Liver (tissue), 8 donors: ENCODE measurements at regions not wholly inside any gene's neighbourhood (a gene's known extent, or its start where the extent isn't known, plus 50 kb on each side); places are given as distances from the start of the nearest gene placed in this dataset.

Source experiments
- DNase-seq: peaks from one replicate; pipeline ENCODE4 v3.0.0-alpha.2; 2017; ENCODE audit warnings: low spot score
- H3K27ac ChIP-seq, 2 donors: one replicate each; pipeline ENCODE4 v1.7.0; 2013; ENCODE audit warnings: inconsistent platforms in 2 of 2, low read length in 2 of 2, control low read depth in 1 of 2, low read depth in 1 of 2, mild to moderate bottlenecking in 1 of 2
- H3K27me3 ChIP-seq, 4 donors: one replicate each; pipeline versions ENCODE4 v1.6.1 to v1.7.0; 2013; ENCODE audit warnings: low read length in 3 of 4, inconsistent platforms in 1 of 4, mild to moderate bottlenecking in 1 of 4, moderate library complexity in 1 of 4; ENCODE audit not compliant: control insufficient read depth in 4 of 4, insufficient read depth in 4 of 4
- H3K36me3 ChIP-seq, 4 donors: one replicate each; pipeline versions ENCODE4 v1.6.1 to v1.7.0; 2013; ENCODE audit warnings: low read length in 3 of 4, mild to moderate bottlenecking in 3 of 4, low read depth in 1 of 4, moderate library complexity in 1 of 4; ENCODE audit not compliant: control insufficient read depth in 4 of 4, insufficient read depth in 3 of 4
- H3K4me1 ChIP-seq, 4 donors: one replicate each; pipeline versions ENCODE4 v1.6.1 to v1.7.0; 2013; ENCODE audit warnings: low read length in 3 of 4, mild to moderate bottlenecking in 3 of 4, moderate library complexity in 1 of 4; ENCODE audit not compliant: control insufficient read depth in 4 of 4, insufficient read depth in 4 of 4
- H3K4me3 ChIP-seq, 3 donors: one replicate each; pipeline versions ENCODE4 v1.6.1 to v1.7.0; 2013; ENCODE audit warnings: low read length in 3 of 3, control low read depth in 1 of 3, low read depth in 1 of 3, mild to moderate bottlenecking in 1 of 3
- H3K9ac ChIP-seq, 2 donors: one replicate each; pipeline ENCODE4 v1.7.0; 2013; ENCODE audit warnings: low read length in 2 of 2, mild to moderate bottlenecking in 2 of 2, moderate library complexity in 2 of 2, control low read depth in 1 of 2, low read depth in 1 of 2
- H3K9me3 ChIP-seq, 4 donors: one replicate each; pipeline versions ENCODE4 v1.6.1 to v1.7.0; 2013; ENCODE audit warnings: low read length in 3 of 4; ENCODE audit not compliant: control insufficient read depth in 4 of 4
- ATF3 ChIP-seq: IDR thresholded peaks from 2 replicates; pipeline ENCODE4 v1.6.1; 2016; ENCODE audit warnings: antibody characterized with exemption
- CTCF ChIP-seq: fragments of 150-350 bp; IDR thresholded peaks from 2 replicates; pipeline ENCODE4 v1.5.1; 2017; ENCODE audit warnings: improper control_type of control experiment, low read depth, low read length; ENCODE audit not compliant: missing input control
- EGR1 ChIP-seq, 2 donors: IDR thresholded peaks; 2 replicates each; pipeline ENCODE4 v1.6.1; 2016 to 2018; ENCODE audit warnings: antibody characterized with exemption in 2 of 2, low read depth in 2 of 2
- FOXA1 ChIP-seq: IDR thresholded peaks from 2 replicates; pipeline ENCODE4 v1.6.1; 2016; ENCODE audit warnings: antibody characterized with exemption
- FOXA2 ChIP-seq: IDR thresholded peaks from 2 replicates; pipeline ENCODE4 v1.6.1; 2016; ENCODE audit warnings: antibody characterized with exemption
- GABPA ChIP-seq, 2 donors: IDR thresholded peaks in 1 of 2; conservative IDR thresholded peaks in 1 of 2; 2 replicates each; pipeline ENCODE4 v1.6.1; 2016; ENCODE audit warnings: antibody characterized with exemption in 2 of 2, mild to moderate bottlenecking in 1 of 2, moderate library complexity in 1 of 2
- HNF4A ChIP-seq, 2 donors: conservative IDR thresholded peaks; 2 replicates each; pipeline ENCODE4 v1.6.1; 2016; ENCODE audit warnings: antibody characterized with exemption in 2 of 2, mild to moderate bottlenecking in 2 of 2
- HNF4G ChIP-seq: IDR thresholded peaks from 2 replicates; pipeline ENCODE4 v1.6.1; 2016; ENCODE audit warnings: antibody characterized with exemption
- JUND ChIP-seq, 2 donors: IDR thresholded peaks; 2 replicates each; pipeline ENCODE4 v1.6.1; 2016; ENCODE audit warnings: antibody characterized with exemption in 2 of 2
- MAX ChIP-seq: IDR thresholded peaks from 2 replicates; pipeline ENCODE4 v1.6.1; 2016; ENCODE audit warnings: antibody characterized with exemption
- NR2F2 ChIP-seq: IDR thresholded peaks from 2 replicates; pipeline ENCODE4 v1.6.1; 2016; ENCODE audit warnings: antibody characterized with exemption
- RAD21 ChIP-seq, 2 donors: IDR thresholded peaks; 2 replicates each; pipeline ENCODE4 v1.6.1; 2016; ENCODE audit warnings: antibody characterized with exemption in 2 of 2, mild to moderate bottlenecking in 2 of 2
- REST ChIP-seq: IDR thresholded peaks from 2 replicates; pipeline ENCODE4 v1.6.1; 2016; ENCODE audit warnings: antibody characterized with exemption, mild to moderate bottlenecking
- RXRA ChIP-seq, 2 donors: IDR thresholded peaks; 2 replicates each; pipeline ENCODE4 v1.6.1; 2017 to 2018; ENCODE audit warnings: antibody characterized with exemption in 2 of 2, mild to moderate bottlenecking in 1 of 2
- SP1 ChIP-seq: IDR thresholded peaks from 2 replicates; pipeline ENCODE4 v1.6.1; 2018; ENCODE audit warnings: antibody characterized with exemption, mild to moderate bottlenecking
- TAF1 ChIP-seq: conservative IDR thresholded peaks from 2 replicates; pipeline ENCODE4 v1.6.1; 2016; ENCODE audit warnings: antibody characterized with exemption, mild to moderate bottlenecking
- YY1 ChIP-seq: IDR thresholded peaks from 2 replicates; pipeline ENCODE4 v1.6.1; 2016; ENCODE audit warnings: antibody characterized with exemption, mild to moderate bottlenecking
- ZBTB33 ChIP-seq: IDR thresholded peaks from 2 replicates; pipeline ENCODE4 v1.6.1; 2016; ENCODE audit warnings: antibody characterized with exemption
- WGBS: extraction: QIAGEN DNeasy Blood & Tissue Kit; methylation state at CpG from one replicate; pipeline ENCODE4 v1.1.7; 2013; 5-methylcytosine and 5-hydroxymethylcytosine counted together
- donor health status: healthy.
- donor health status: healthy.
- donor health status: healthy.
- donor health status: healthy.
- donor health status: healthy.

GRCh38 chr11:45056529-45056928 lies 89.9 kb upstream of the PRDM11 start:
- Histone ChIP-seq H3K4me3 (no peak overlapping the region), H3K27me3 (no peaks in the 10 kb centered on the region), H3K9ac (no peak overlapping the region), H3K36me3 (no peaks in the 10 kb centered on the region), H3K27ac (no peak overlapping the region), H3K4me1 (peaks cover 0 to 3% (median 0%) of the 10 kb centered on the region in 4 donors), H3K9me3 (no peaks in the 10 kb centered on the region)
- 88% methylated on average over 1 of the region's 1 CpG for WGBS
- TF ChIP-seq ATF3 (no peak), JUND (IDR thresholded peaks at IDR 0.05) (no peak), RXRA (IDR thresholded peaks at IDR 0.05) (no peak), REST (no peak), HNF4G (no peak), RAD21 (IDR thresholded peaks at IDR 0.05) (no peak), MAX (no peak), EGR1 (IDR thresholded peaks at IDR 0.05; ENCODE audit: low read depth in 2 of 2) (no peak), FOXA1 (no peak), GABPA (IDR thresholded peaks at IDR 0.05 in 1 of 2, conservative IDR thresholded peaks at IDR 0.05 in 1 of 2) (no peak), HNF4A (conservative IDR thresholded peaks at IDR 0.05) (no peak), ZBTB33 (no peak), SP1 (no peak), NR2F2 (no peak), YY1 (no peak)
- no peak for DNase-seq

- 81% methylated on average over 5 of the region's 5 CpGs for WGBS
- Histone ChIP-seq H3K4me3 (no peak overlapping the region), H3K9ac (no peak overlapping the region), H3K9me3 (peaks cover 0 to 3% (median 0%) of the 10 kb centered on the region in 4 donors), H3K27ac (no peak overlapping the region), H3K36me3 (no peaks in the 10 kb centered on the region), H3K27me3 (no peaks in the 10 kb centered on the region), H3K4me1 (peaks cover 0 to 3% (median 0%) of the 10 kb centered on the region in 4 donors)
- DNase-seq, result no peak
- TF ChIP-seq EGR1 (IDR thresholded peaks at IDR 0.05; ENCODE audit: low read depth in 2 of 2), result no peak
- TF ChIP-seq YY1, result no peak
- no peak for TF ChIP-seq MAX
- TF ChIP-seq ZBTB33, result no peak
- no peak for TF ChIP-seq SP1
- no peak for TF ChIP-seq HNF4G
- TF ChIP-seq TAF1, result no peak
- TF ChIP-seq FOXA2, result no peak
- no peak for TF ChIP-seq RAD21 (IDR thresholded peaks at IDR 0.05)
- TF ChIP-seq RXRA (IDR thresholded peaks at IDR 0.05), result no peak
- no peak for TF ChIP-seq ATF3
- no peak for TF ChIP-seq GABPA (IDR thresholded peaks at IDR 0.05 in 1 of 2, conservative IDR thresholded peaks at IDR 0.05 in 1 of 2)
- TF ChIP-seq JUND (IDR thresholded peaks at IDR 0.05), result no peak
- TF ChIP-seq NR2F2, result no peak
- TF ChIP-seq HNF4A (conservative IDR thresholded peaks at IDR 0.05), result no peak
- TF ChIP-seq CTCF, result no peak
Measured at GRCh38 chr11:45057938-45058646, 88.3 kb upstream of the PRDM11 start.
